ENCODE measurements at regions not wholly inside any gene's neighbourhood (a gene's known extent, or its start where the extent isn't known, plus 50 kb on each side); places are given as distances from the start of the nearest gene placed in this dataset.

DNA sequence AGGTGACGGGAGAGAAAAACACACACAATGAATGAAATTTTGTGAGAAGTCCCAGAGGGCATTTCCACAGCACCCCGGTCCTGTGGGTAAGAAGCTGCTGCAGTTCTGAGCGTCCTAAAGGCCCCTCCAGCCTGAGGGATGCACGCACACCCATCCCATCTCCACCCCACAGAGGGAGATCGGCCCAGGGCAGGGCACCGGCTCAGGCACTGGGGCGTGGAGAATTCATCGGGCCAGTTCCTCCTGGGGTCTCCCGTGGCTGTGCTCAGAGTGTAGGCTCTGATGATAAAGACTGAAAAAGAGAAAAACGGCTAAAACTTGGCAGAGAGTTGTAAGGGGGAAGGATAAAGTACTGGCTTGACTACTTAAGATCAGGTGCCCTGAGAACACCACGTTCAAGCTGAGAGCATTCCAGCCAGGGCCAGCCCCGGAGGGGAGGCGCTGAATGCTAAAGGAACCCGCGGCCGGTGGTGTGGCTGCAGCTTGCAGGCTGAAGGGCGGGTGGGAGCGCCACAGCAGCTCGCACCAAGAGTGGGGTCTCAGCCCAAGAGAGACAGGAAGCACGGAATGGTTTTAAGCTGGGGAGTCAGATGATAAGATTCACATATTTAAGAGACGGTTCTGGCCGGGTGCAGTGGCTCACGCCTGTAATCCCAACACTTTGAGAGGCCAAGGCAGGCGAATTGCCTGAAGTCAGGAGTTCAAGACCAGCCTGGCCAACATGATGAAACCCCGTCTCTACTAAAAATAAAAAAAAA is 121.9 kb upstream of the SPACA7 start:
- no peak for DNase-seq (ENCODE audit: low spot score)
- in situ Hi-C loops (cut with MboI; ENCODE audit: low sequenced_read_pairs, unreplicated experiment), result no loop called here
- TF ChIP-seq, protein P1, sequence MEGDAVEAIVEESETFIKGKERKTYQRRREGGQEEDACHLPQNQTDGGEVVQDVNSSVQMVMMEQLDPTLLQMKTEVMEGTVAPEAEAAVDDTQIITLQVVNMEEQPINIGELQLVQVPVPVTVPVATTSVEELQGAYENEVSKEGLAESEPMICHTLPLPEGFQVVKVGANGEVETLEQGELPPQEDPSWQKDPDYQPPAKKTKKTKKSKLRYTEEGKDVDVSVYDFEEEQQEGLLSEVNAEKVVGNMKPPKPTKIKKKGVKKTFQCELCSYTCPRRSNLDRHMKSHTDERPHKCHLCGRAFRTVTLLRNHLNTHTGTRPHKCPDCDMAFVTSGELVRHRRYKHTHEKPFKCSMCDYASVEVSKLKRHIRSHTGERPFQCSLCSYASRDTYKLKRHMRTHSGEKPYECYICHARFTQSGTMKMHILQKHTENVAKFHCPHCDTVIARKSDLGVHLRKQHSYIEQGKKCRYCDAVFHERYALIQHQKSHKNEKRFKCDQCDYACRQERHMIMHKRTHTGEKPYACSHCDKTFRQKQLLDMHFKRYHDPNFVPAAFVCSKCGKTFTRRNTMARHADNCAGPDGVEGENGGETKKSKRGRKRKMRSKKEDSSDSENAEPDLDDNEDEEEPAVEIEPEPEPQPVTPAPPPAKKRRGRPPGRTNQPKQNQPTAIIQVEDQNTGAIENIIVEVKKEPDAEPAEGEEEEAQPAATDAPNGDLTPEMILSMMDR (IDR thresholded peaks at IDR 0.05; ENCODE audit: borderline replicate concordance, control extremely low read depth, extremely low read depth, insufficient read depth, missing control alignments), result no peak

DNA sequence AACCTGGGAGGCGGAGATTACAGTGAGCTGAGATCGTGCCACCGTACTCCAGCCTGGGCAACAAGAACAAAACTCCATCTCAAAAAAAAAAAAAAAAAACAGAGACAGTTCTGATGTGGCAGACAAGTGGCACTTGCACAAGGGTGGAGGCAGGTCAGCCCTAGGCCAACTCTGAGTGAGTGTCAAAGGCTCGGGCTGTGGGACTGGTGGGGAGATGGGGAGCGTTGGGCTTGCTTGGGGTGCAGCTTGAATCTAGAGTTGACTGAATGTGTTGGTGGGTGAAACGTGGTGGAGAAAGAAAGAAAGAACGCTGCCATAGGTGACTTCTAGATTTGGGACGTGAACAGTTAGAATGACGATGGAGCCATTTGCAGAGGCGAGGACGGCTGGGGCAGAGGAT is 121.3 kb upstream of the SPACA7 start:
- TF ChIP-seq, protein P1 (IDR thresholded peaks at IDR 0.05; ENCODE audit: borderline replicate concordance, control extremely low read depth, extremely low read depth, insufficient read depth, missing control alignments), result no peak
- in situ Hi-C loops (cut with MboI; ENCODE audit: low sequenced_read_pairs, unreplicated experiment), result no loop called here
- no peak for DNase-seq (ENCODE audit: low spot score)

DNA sequence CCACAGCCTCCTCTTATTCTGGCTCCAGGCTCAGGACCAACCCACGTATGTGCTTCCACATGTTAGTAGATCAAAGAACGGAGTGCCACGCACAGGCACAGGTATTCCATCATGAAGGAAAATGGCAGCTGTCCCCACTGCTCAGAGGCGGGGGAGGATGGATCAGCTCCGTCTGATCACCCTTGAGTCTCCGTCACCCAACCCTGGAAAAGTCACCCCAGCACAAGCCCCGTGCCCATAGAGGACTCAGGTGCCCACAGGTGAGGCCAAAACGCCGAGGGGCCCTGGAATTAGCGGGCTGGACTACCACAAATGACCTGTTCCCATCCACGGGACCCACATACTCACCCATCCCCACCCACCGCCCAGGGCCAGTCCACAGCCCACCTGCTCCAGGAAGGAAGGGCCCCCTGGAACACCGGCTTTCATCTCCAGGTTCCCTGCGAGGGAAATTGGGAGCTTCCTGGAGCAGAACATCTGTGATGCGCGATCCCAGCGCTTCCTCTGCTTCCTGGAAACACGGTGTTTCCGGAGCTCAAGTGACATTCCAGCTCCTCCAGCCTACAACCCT is 120.5 kb upstream of the SPACA7 start:
- TF ChIP-seq, protein P1 (IDR thresholded peaks at IDR 0.05; ENCODE audit: borderline replicate concordance, control extremely low read depth, extremely low read depth, insufficient read depth, missing control alignments), result no peak
- no peak for DNase-seq (ENCODE audit: low spot score)
- in situ Hi-C loops (cut with MboI; ENCODE audit: low sequenced_read_pairs, unreplicated experiment), result no loop called here

DNA sequence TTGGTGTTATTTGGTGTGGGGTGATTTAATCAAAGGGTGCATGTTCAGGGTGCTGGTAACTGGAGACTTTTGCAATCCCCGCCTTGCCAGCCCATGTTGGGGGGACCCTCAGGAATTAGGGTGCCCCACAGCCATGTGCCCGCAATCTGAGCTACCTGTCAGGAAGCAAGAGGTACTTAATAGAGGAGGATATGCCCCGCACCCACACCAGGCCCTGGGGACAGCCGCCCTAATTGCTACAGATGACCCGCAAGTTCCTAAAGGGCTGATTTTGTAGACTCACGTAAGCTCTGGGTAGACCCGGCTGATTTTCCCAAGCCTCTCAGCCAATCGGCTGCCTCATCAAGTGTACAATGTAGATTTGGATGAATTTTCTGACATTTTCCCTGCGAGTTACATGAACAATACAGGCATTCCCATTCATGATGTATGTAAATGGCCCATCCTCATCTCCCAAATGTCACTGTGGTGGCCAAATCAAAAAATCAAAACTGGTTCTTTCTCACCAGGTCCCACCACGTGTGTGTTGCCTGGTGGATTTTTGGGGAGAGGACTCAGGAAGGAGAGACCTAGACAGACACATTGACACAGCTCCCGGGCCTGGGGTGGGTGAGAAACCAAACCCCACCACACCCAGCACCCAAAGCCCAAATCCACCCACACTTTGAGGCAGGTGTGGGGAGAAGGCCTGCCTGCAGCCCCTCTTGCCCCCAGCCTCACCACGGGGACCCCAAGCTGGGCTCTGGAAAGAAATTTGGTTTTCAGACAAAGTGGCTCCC is 119.2 kb upstream of the SPACA7 start:
- DNase-seq (ENCODE audit: low spot score), result no peak
- TF ChIP-seq, protein P1 (IDR thresholded peaks at IDR 0.05; ENCODE audit: borderline replicate concordance, control extremely low read depth, extremely low read depth, insufficient read depth, missing control alignments), result no peak
- in situ Hi-C loops (cut with MboI; ENCODE audit: low sequenced_read_pairs, unreplicated experiment), result no loop called here

DNA sequence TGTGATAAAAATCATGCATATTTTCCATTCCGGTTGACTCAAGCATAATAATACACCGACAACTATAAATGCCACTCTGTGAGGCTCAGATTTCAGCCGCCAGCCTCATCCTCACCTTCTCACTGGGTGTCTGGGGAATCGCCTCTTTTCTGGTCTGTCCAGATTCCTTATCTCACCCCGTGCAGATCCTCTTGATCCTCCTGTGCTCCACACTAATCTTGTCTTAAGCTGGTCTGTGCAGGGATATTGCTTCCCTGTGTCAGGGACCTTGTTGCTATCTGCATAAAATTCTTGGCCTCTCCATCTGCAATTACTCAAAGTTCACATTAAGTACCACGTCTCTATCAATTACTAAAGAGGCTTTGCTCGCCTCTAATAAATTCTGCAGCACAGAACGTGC is 116.6 kb upstream of the SPACA7 start:
- in situ Hi-C loops (cut with MboI; ENCODE audit: low sequenced_read_pairs, unreplicated experiment), result no loop called here
- no peak for DNase-seq (ENCODE audit: low spot score)
- TF ChIP-seq, protein P1 (IDR thresholded peaks at IDR 0.05; ENCODE audit: borderline replicate concordance, control extremely low read depth, extremely low read depth, insufficient read depth, missing control alignments), result no peak

DNA sequence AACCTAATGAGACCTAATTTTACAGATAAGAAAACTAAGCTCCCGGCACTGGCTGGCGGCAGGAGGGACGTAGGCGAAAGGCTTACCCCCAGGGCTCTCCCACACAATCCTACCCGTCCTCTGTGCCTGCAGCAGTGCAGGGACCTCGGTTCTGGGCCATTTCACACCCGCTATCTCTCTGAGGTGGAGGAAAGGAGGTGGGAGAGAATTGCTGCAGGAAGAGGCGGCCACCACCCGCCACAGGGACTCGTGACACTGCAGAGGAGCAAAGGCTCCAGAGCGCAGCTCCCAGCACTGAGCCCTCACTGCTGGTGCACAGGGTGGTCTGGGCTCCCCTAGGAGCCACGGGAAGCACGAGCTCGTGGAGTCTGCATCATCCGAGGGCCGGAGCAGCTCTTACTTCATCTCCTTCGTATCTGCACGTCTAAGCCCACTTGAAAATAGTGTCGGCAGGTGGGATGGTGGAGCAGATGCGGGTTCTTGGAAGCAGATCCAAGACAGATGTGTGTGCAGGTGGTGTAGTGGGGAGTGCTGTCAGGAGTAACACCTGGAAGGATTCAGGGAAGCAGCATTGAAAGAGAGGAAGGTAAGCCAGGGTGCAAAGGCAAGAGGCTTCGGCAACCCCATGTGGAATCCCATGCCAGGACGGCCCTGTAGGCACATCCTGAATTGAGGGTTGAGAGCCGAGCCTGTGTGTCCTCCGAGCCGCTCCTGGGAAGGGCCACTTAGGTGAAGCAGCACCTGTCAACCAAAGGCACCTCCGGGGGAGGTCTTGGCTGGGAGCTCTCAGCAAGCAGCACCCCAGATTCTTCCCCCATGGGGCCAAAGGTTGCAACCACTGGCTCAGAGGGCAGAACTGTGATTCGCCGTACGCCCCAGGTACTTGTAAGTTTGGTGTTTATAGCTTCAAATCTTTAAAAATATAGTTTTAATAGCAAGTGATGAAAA is 115.8 kb upstream of the SPACA7 start:
- in situ Hi-C loops (cut with MboI; ENCODE audit: low sequenced_read_pairs, unreplicated experiment), result no loop called here
- no peak for DNase-seq (ENCODE audit: low spot score)
- TF ChIP-seq, protein P1 (IDR thresholded peaks at IDR 0.05; ENCODE audit: borderline replicate concordance, control extremely low read depth, extremely low read depth, insufficient read depth, missing control alignments), result no peak

Data from GM13976 (cell line).